Stimulated activated memory B cell treated with anti-CD40 and anti-IgM and Interleukin-4, amounts not matched to agents 10 μg/mL and 1 μg/mL and 100 μg/mL, for 72 hours (primary cell): ENCODE measurements at regions not wholly inside any gene's neighbourhood (a gene's known extent, or its start where the extent isn't known, plus 50 kb on each side); places are given as distances from the start of the nearest gene placed in this dataset.

ENCODE experiments used
- ATAC-seq: fragments of 150-1000 bp; cut with Tn5 transposase; 2 replicates; pipeline ENCODE4 v1.10.0; 2021
- H3K27ac Mint-ChIP-seq: one replicate; pipeline ENCODE4 v1.8.0; 2022; ENCODE audit warnings: mild to moderate bottlenecking, mixed read lengths
- H3K27me3 Mint-ChIP-seq: one replicate; pipeline ENCODE4 v1.8.0; 2022; ENCODE audit warnings: mixed read lengths
- H3K36me3 Mint-ChIP-seq: one replicate; pipeline ENCODE4 v1.8.0; 2022; ENCODE audit warnings: mixed read lengths
- H3K4me1 Mint-ChIP-seq: one replicate; pipeline ENCODE4 v1.8.0; 2022; ENCODE audit warnings: mixed read lengths
- H3K4me3 Mint-ChIP-seq: one replicate; pipeline ENCODE4 v1.8.0; 2022; ENCODE audit warnings: mild to moderate bottlenecking, moderate library complexity, mixed read lengths
- H3K9me3 Mint-ChIP-seq: one replicate; pipeline ENCODE4 v1.8.0; 2022; ENCODE audit warnings: mixed read lengths

GRCh38 chr2:118363604-118364003 is 275.3 kb downstream of the INSIG2 start:
- Mint-ChIP-seq H3K9me3 (no peaks in the 10 kb centered on the region), H3K27me3 (peaks cover 10% of the 10 kb centered on the region), H3K4me1 (no peaks in the 10 kb centered on the region)

GRCh38 chr2:118356051-118356450 is 267.8 kb downstream of the INSIG2 start:
- Mint-ChIP-seq H3K27ac (no peak overlapping the region), H3K4me3 (no peak overlapping the region), H3K9me3 (peaks cover 2% of the 10 kb centered on the region), H3K36me3 (no peaks in the 10 kb centered on the region), H3K4me1 (no peaks in the 10 kb centered on the region), H3K27me3 (no peaks in the 10 kb centered on the region)
- no peak for ATAC-seq

More at GRCh38 chr2:118363604-118364003, 275.3 kb downstream of the INSIG2 start:
- Mint-ChIP-seq H3K36me3 (no peaks in the 10 kb centered on the region), H3K4me3 (no peak overlapping the region), H3K27ac (no peak overlapping the region)
- ATAC-seq, result no peak

GRCh38 chr2:118351796-118352195 is 263.5 kb downstream of the INSIG2 start:
- no peaks in the 10 kb centered on the region for H3K27me3 Mint-ChIP-seq
- no peaks in the 10 kb centered on the region for H3K9me3 Mint-ChIP-seq
- ATAC-seq, result no peak
- no peak overlapping the region for H3K4me3 Mint-ChIP-seq
- no peaks in the 10 kb centered on the region for H3K36me3 Mint-ChIP-seq
- no peak overlapping the region for H3K27ac Mint-ChIP-seq
- H3K4me1 Mint-ChIP-seq, result no peaks in the 10 kb centered on the region

GRCh38 chr2:118350621-118351020 is 262.4 kb downstream of the INSIG2 start:
- no peak for ATAC-seq
- Mint-ChIP-seq H3K27ac (no peak overlapping the region), H3K4me1 (no peaks in the 10 kb centered on the region), H3K36me3 (no peaks in the 10 kb centered on the region), H3K4me3 (no peak overlapping the region), H3K9me3 (no peaks in the 10 kb centered on the region), H3K27me3 (no peaks in the 10 kb centered on the region)

DNA sequence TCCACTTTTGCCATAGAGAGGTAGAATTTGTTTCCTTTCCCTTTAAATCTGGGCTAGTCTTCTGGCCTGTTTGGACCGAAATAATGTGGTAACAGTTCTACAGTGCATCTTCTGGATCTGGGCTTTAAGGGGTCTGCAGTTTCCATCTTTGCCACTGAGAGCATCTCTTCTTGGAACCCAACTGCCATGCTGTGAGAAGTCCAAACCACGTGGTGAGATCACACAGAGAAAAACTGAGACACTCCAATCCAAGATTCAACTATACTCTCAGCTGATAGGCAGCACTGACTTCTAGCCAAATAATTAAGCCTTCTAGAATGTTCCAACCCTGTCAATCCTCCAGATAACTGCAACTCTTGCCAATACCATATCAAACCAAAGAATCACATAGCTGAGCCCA is 261.1 kb downstream of the INSIG2 start:
- H3K4me1 Mint-ChIP-seq, result no peaks in the 10 kb centered on the region
- no peak overlapping the region for H3K27ac Mint-ChIP-seq
- no peak overlapping the region for H3K4me3 Mint-ChIP-seq
- no peaks in the 10 kb centered on the region for H3K27me3 Mint-ChIP-seq
- no peak for ATAC-seq
- H3K36me3 Mint-ChIP-seq, result no peaks in the 10 kb centered on the region
- H3K9me3 Mint-ChIP-seq, result no peaks in the 10 kb centered on the region

- H3K4me3 Mint-ChIP-seq, result no peak overlapping the region
- H3K27ac Mint-ChIP-seq, result no peak overlapping the region
- no peak for ATAC-seq
- no peaks in the 10 kb centered on the region for H3K9me3 Mint-ChIP-seq
- H3K4me1 Mint-ChIP-seq, result no peaks in the 10 kb centered on the region
- no peaks in the 10 kb centered on the region for H3K27me3 Mint-ChIP-seq
- no peaks in the 10 kb centered on the region for H3K36me3 Mint-ChIP-seq
Observed at GRCh38 chr2:118348380-118349034, 260.2 kb downstream of the INSIG2 start.

- Mint-ChIP-seq H3K27ac (no peak overlapping the region), H3K27me3 (no peaks in the 10 kb centered on the region), H3K9me3 (no peaks in the 10 kb centered on the region), H3K4me1 (no peaks in the 10 kb centered on the region), H3K36me3 (no peaks in the 10 kb centered on the region), H3K4me3 (no peak overlapping the region)
- ATAC-seq, result no peak
Observed at GRCh38 chr2:118345465-118345864, 257.2 kb downstream of the INSIG2 start.

- no peak for ATAC-seq
- no peak overlapping the region for H3K4me3 Mint-ChIP-seq
- H3K27me3 Mint-ChIP-seq, result peaks cover 9% of the 10 kb centered on the region
- H3K36me3 Mint-ChIP-seq, result no peaks in the 10 kb centered on the region
- no peak overlapping the region for H3K27ac Mint-ChIP-seq
- peaks cover 14% of the 10 kb centered on the region for H3K9me3 Mint-ChIP-seq
- H3K4me1 Mint-ChIP-seq, result no peaks in the 10 kb centered on the region
Observed at GRCh38 chr2:118340103-118340502, 251.8 kb downstream of the INSIG2 start.

GRCh38 chr2:118339386-118339785 is 251.1 kb downstream of the INSIG2 start:
- H3K4me3 Mint-ChIP-seq, result no peak overlapping the region
- H3K9me3 Mint-ChIP-seq, result peaks cover 14% of the 10 kb centered on the region
- H3K27me3 Mint-ChIP-seq, result peaks cover 9% of the 10 kb centered on the region
- no peaks in the 10 kb centered on the region for H3K36me3 Mint-ChIP-seq
- no peaks in the 10 kb centered on the region for H3K4me1 Mint-ChIP-seq
- H3K27ac Mint-ChIP-seq, result no peak overlapping the region
- no peak for ATAC-seq

DNA sequence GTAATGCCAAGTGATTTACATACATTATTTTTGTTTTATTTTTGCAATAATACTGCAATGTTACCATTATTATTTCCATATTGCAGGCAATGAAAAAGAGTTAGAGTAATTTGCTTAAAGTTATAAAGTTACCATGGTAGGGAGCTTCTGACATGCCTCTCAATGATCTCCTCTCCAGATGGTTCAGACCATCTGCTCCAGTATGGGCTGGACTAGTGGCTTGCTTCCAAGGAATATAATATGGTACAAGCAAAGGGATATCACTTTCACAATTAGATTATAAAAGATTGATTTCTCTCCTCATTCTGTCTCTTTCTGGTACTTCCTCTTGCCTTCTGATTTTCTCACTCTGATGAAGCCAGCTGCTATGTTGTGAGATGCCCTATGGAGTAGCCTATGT is 245.4 kb downstream of the INSIG2 start:
- Mint-ChIP-seq H3K9me3 (peaks cover 8% of the 10 kb centered on the region), H3K27ac (no peak overlapping the region), H3K27me3 (peaks cover 22% of the 10 kb centered on the region), H3K4me3 (no peak overlapping the region), H3K36me3 (no peaks in the 10 kb centered on the region), H3K4me1 (no peaks in the 10 kb centered on the region)
- no peak for ATAC-seq

DNA sequence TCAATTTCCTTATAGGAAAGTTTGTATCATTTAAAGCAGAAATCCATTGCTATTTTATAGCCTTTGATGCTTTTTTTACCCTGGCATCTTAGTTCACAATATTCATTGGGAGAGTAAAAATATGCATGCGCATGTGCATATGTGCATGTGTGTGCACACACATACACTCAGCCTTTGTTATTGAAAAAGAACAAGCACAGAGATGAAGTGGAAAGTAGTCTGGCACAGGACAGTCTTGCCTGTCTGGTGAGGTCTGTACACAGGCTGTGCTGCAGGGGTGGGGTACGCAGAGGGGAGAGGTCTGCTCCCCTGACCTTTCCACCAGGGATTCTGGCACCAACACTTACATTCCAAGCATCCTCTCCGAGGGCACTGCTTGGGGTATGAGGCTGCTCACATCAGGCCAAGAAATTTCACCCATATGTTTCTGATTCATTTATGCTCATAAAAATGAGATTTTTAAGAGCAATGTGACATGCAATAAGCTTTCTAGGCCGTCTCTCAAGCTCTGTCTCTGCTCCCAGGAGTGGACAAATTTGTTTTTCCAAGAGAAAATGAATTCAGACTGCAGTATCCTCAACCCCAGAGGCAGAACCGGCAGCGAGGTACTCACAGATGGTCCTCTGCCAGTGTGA is 237.2 kb downstream of the INSIG2 start:
- Mint-ChIP-seq H3K27ac (no peak overlapping the region), H3K4me1 (no peaks in the 10 kb centered on the region), H3K9me3 (peaks cover 5% of the 10 kb centered on the region), H3K36me3 (no peaks in the 10 kb centered on the region), H3K27me3 (peaks cover 24% of the 10 kb centered on the region), H3K4me3 (no peak overlapping the region)
- no peak for ATAC-seq

DNA sequence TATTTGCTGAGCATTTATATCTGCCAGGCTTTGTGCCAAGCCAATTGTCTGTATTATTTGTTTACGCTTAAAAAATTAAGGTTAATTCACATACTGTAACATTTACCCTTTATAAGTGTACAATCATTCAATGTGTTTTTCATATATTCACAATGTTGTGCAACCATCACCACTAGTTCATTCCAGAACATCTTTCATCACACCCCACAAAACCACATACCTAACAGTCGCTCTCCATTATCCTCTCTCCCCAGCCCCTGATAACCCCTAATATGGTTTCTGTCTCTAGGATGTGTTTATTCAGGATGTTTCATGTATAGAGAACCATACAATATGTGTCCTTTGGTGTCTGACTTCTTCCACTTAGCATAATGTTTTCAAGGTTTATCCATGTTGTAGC is 234.1 kb downstream of the INSIG2 start:
- H3K36me3 Mint-ChIP-seq, result no peaks in the 10 kb centered on the region
- no peak for ATAC-seq
- H3K9me3 Mint-ChIP-seq, result peaks cover 5% of the 10 kb centered on the region
- no peaks in the 10 kb centered on the region for H3K4me1 Mint-ChIP-seq
- H3K27me3 Mint-ChIP-seq, result peaks cover 14% of the 10 kb centered on the region
- H3K4me3 Mint-ChIP-seq, result no peak overlapping the region
- no peak overlapping the region for H3K27ac Mint-ChIP-seq

GRCh38 chr2:118321432-118322105 is 233.3 kb downstream of the INSIG2 start:
- no peak overlapping the region for H3K4me3 Mint-ChIP-seq
- H3K27me3 Mint-ChIP-seq, result peaks cover 14% of the 10 kb centered on the region
- no peaks in the 10 kb centered on the region for H3K36me3 Mint-ChIP-seq
- H3K27ac Mint-ChIP-seq, result no peak overlapping the region
- no peak for ATAC-seq
- H3K4me1 Mint-ChIP-seq, result no peaks in the 10 kb centered on the region
- H3K9me3 Mint-ChIP-seq, result peaks cover 5% of the 10 kb centered on the region

GRCh38 chr2:118320658-118321057 is 232.4 kb downstream of the INSIG2 start:
- H3K9me3 Mint-ChIP-seq, result peaks cover 5% of the 10 kb centered on the region
- ATAC-seq, result no peak
- no peaks in the 10 kb centered on the region for H3K36me3 Mint-ChIP-seq
- no peak overlapping the region for H3K27ac Mint-ChIP-seq
- no peaks in the 10 kb centered on the region for H3K4me1 Mint-ChIP-seq
- peaks cover 14% of the 10 kb centered on the region for H3K27me3 Mint-ChIP-seq
- no peak overlapping the region for H3K4me3 Mint-ChIP-seq

- H3K27ac Mint-ChIP-seq, result no peak overlapping the region
- H3K4me3 Mint-ChIP-seq, result no peak overlapping the region
- H3K27me3 Mint-ChIP-seq, result peaks cover 14% of the 10 kb centered on the region
- no peaks in the 10 kb centered on the region for H3K36me3 Mint-ChIP-seq
- H3K9me3 Mint-ChIP-seq, result peaks cover 5% of the 10 kb centered on the region
- no peak for ATAC-seq
- no peaks in the 10 kb centered on the region for H3K4me1 Mint-ChIP-seq
Observed at GRCh38 chr2:118320196-118320595, 231.9 kb downstream of the INSIG2 start.

- ATAC-seq, result no peak
- H3K4me1 Mint-ChIP-seq, result no peaks in the 10 kb centered on the region
- no peaks in the 10 kb centered on the region for H3K36me3 Mint-ChIP-seq
- H3K27me3 Mint-ChIP-seq, result peaks cover 10% of the 10 kb centered on the region
- no peak overlapping the region for H3K4me3 Mint-ChIP-seq
- peaks cover 5% of the 10 kb centered on the region for H3K9me3 Mint-ChIP-seq
- no peak overlapping the region for H3K27ac Mint-ChIP-seq
Observed at GRCh38 chr2:118319271-118319684, 231.0 kb downstream of the INSIG2 start.
